ENCODE measurements at regions not wholly inside any gene's neighbourhood (a gene's known extent, or its start where the extent isn't known, plus 50 kb on each side); places are given as distances from the start of the nearest gene placed in this dataset.
"Not testable (repeated sequence)": the region's sequence is repeated elsewhere in the genome, so short reads cannot be mapped to it uniquely, and the experiment has no call there.

- no peak overlapping the region for H3K4me3 ChIP-seq (ENCODE audit: low read depth, low read length)
- no peak for TF ChIP-seq CTCF (IDR thresholded peaks at IDR 0.05; ENCODE audit: low read depth, low read length)
These were observed 586.5 kb upstream of the TBL1XR1 start for GRCh38 chr3:177783767-177784166.

GRCh38 chr3:177787279-177788041 lies 590.2 kb upstream of the TBL1XR1 start:
- no peak overlapping the region for H3K4me3 ChIP-seq (ENCODE audit: low read depth, low read length)
- TF ChIP-seq CTCF (IDR thresholded peaks at IDR 0.05; ENCODE audit: low read depth, low read length) = no peak

- no peak for TF ChIP-seq CTCF (IDR thresholded peaks at IDR 0.05; ENCODE audit: low read depth, low read length)
These were observed 592.2 kb upstream of the TBL1XR1 start for GRCh38 chr3:177789500-177789899.

GRCh38 chr3:177792311-177793030 lies 595.2 kb upstream of the TBL1XR1 start:
- TF ChIP-seq CTCF (IDR thresholded peaks at IDR 0.05; ENCODE audit: low read depth, low read length) = no peak

More at GRCh38 chr3:177789500-177789899, 592.2 kb upstream of the TBL1XR1 start:
- no peak overlapping the region for H3K4me3 ChIP-seq (ENCODE audit: low read depth, low read length)

GRCh38 chr3:177793451-177793850 lies 596.2 kb upstream of the TBL1XR1 start:
- H3K4me3 ChIP-seq (ENCODE audit: low read depth, low read length) = no peak overlapping the region
- TF ChIP-seq CTCF (IDR thresholded peaks at IDR 0.05; ENCODE audit: low read depth, low read length) = no peak

More at GRCh38 chr3:177792311-177793030, 595.2 kb upstream of the TBL1XR1 start:
- H3K4me3 ChIP-seq (ENCODE audit: low read depth, low read length) = no peak overlapping the region

- H3K4me3 ChIP-seq (ENCODE audit: low read depth, low read length) = no peak overlapping the region
- TF ChIP-seq CTCF (IDR thresholded peaks at IDR 0.05; ENCODE audit: low read depth, low read length) = no peak
These were observed 597.9 kb upstream of the TBL1XR1 start for GRCh38 chr3:177795216-177795615.

- no peak for TF ChIP-seq CTCF (IDR thresholded peaks at IDR 0.05; ENCODE audit: low read depth, low read length)
These were observed 598.6 kb upstream of the TBL1XR1 start for GRCh38 chr3:177795859-177796258.

GRCh38 chr3:177800147-177800546 lies 602.9 kb upstream of the TBL1XR1 start:
- not testable (repeated sequence) for H3K4me3 ChIP-seq (ENCODE audit: low read depth, low read length)

More at GRCh38 chr3:177795859-177796258, 598.6 kb upstream of the TBL1XR1 start:
- no peak overlapping the region for H3K4me3 ChIP-seq (ENCODE audit: low read depth, low read length)

Data from WI38 (cell line).